ENCODE measurements at regions not wholly inside any gene's neighbourhood (a gene's known extent, or its start where the extent isn't known, plus 50 kb on each side); places are given as distances from the start of the nearest gene placed in this dataset.
"Not testable (repeated sequence)": the region's sequence is repeated elsewhere in the genome, so short reads cannot be mapped to it uniquely, and the experiment has no call there.

DNA sequence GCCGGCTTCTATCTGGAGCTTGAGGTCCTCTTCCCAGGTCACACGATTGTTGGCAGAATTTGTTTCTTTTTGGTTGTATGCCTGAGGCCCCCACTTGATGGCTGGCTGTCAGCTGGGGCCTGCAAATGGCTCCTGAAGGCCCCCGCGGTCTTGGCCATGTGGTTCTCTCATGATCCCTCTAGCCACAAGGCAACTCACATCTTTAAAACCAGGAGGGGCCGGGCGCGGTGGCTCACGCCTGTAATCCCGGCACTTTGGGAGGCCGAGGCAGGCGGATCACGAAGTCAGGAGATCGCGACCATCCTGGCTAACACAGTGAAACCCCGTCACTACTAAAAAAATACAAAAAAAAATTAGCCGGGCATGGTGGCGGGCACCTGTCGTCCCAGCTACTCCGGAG lies 443.6 kb downstream of the DOK5 start:
- not testable (repeated sequence) for DNase-seq

GRCh38 chr20:54914995-54915394 lies 439.6 kb downstream of the DOK5 start:
- no peak for DNase-seq

DNA sequence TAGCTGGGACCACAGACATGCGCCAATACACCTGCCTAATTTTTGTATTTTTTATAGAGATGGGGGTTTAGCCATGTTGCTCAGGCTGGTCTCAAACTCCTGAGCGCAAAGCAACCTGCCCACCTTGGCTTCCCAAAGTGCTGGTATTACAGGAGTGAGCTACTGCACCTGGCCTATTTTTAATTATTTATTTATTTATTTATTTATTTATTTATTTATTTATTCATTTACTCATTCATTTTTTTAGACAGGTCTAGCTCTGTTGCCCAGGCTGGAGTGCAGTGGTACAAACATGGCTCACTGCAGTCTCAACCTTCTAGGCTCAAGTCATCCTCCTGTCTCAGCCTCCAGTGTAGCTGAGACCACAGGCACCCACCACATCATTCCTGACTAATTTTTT lies 434.3 kb downstream of the DOK5 start:
- DNase-seq, result no peak

DNA sequence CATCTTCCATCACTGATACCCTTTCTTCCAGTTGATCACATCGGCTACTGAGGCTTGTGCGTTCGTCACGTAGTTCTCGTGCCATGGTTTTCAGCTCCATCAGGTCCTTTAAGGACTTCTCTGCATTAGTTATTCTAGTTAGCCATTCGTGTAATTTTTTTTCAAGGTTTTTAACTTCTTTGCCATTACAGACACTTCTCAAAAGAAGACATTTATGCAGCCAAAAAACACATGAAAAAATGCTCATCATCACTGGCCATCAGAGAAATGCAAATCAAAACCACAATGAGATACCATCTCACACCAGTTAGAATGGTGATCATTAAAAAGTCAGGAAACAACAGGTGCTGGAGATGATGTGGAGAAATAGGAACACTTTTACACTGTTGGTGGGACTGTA lies 430.7 kb downstream of the DOK5 start:
- not testable (repeated sequence) for DNase-seq

DNA sequence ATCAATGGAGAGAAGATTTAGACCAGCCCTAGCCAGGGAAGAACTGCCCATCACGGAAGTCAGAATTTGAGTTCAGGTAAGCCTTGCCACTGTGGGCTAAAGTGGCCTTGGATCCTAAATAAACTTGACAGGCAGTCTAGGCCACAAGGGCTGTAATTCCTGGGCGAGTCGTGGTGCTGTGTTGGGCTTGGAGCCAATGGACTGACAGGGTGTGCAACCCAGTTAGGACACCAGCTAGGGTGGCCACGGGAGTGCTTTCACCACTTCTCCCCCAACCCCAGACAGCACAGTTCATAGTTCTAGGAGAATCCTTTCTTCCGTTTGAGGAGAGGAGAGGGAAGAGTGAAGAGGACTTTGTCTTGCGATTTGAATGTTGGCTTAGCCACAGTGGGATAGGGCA lies 422.4 kb downstream of the DOK5 start:
- DNase-seq, result no peak

DNA sequence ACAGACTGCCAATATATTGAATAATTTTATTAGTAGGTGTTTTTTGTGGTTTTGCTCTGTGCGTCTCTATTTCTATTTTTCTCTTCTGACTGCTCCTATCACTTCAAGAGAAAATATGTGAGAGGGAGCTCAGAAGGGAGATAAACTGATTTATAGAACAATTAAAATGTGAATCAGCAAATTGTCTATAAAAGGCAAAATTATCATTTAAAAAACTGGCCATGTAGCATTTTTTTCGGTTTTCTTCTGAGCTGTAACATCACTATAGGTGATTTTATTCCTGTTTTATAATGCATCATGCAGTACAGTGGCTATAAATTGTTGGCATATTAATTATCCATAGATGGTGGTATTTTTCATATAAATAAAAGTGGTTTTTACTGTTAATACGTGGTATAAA lies 416.5 kb downstream of the DOK5 start:
- DNase-seq, result no peak

GRCh38 chr20:54879393-54879792 lies 404.0 kb downstream of the DOK5 start:
- no peak for DNase-seq

DNA sequence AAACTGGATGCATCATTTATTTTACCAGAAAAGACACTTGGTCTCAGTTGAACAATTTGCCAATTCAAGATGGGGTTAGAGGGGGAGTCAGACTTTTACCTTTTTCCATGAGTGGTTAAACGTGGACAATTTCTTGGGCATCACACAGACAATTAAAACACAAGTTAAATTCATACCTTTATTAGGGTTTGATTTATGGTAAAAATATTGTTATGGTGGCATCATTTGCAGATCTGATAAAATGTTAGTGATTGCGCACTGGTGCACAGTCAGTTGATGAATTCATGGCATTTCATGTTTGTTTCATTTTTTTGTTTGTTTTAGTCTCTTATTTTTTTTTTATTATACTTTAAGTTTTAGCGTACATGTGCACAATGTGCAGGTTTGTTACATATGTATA lies 399.9 kb downstream of the DOK5 start:
- DNase-seq, result no peak

DNA sequence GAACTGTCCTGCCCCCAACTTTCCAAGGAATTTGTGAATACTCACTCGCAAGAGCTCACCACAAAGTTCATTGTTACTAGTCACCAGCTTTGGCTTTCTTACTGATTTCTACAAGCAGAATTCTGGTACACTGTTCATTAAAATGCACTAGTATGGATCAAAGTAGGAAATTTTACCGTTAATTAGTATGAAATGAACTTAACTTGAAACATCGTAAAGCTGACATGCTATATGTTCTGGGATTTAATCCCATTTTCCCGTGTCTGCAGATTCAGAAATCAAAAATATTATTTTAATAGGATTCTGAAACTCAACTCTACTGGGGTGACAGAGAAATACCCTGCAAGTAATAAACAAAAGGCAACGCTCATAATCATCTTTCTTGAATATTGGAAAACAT lies 399.3 kb downstream of the DOK5 start:
- DNase-seq, result no peak

DNA sequence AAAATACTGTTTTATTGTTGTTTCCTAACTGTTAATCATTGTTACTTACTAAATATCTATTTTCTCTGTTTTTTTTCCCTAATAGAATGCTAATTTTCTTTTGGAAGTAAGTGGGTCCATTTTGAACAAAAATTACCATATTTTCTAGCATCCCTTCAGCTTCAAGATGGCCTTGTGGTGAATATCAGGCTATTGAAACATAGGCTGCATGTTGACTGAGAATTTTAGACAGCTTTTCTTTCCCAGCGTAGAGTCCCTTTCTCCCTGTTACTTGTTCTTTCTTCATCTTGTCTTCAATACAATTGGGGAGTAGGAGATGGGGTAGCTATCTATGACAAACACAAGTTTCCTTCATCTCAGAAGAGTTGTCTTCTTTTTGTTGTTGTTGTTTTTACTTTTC lies 397.0 kb downstream of the DOK5 start:
- no peak for DNase-seq

DNA sequence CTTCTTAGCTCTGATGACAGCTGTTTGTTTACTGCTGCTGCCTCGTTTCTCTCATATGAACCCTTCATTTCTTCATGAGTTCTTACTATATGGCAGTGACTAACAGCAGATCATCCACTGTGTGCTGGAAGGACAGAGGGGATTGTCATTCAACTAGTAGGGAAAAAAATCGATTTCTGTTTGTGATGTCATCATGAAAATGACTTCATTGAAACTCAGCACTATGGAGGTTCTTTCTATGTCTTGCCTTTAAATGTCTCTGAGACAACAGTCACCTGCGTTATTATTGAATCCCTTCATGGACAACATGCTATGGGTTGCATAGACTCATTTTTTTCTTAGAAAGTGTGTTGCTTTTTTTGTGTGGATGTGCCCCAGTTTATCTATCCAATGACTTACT lies 394.4 kb downstream of the DOK5 start:
- DNase-seq, result no peak

DNA sequence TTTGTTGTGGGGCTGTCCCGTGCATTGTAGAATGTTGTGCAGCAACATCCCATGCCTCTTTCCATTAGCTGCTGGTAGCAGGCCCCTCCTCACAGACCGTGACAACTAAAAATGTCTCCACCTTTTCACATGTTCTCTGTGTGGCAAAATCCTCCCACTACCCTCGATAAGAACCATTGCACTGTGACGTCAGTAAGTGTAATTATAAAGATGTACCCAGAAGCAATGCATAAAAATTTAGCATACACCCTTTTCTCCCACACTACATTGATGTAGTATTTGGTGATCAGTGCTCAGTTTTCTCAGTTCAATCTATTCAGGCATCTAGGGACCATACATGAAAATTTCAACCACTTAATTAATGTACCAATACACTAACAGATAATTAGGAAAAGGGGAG lies 389.9 kb downstream of the DOK5 start:
- DNase-seq, result no peak

- DNase-seq, result no peak
Observed at GRCh38 chr20:54860716-54861115, 385.3 kb downstream of the DOK5 start.

DNA sequence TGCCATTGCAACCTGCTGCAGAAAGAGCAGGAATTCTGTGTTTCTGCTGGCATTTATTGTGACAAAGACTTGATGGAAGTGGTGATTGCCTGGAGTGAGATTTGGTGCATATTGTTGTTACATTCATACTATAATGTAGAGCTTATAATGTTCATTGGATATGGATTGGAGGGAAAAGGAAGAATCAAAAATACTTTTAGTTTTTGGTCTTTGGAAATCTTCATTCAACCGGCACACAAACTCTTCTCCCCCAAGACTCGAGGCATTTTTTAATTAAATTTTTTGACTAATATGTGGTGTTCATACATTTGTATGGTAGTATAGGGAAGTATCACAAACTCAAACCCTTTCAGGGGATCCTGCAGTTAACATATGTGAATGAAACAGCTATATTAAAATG lies 380.8 kb downstream of the DOK5 start:
- no peak for DNase-seq

GRCh38 chr20:54849741-54850140 lies 374.3 kb downstream of the DOK5 start:
- no peak for DNase-seq

GRCh38 chr20:54848984-54849538 lies 373.7 kb downstream of the DOK5 start:
- no peak for DNase-seq

DNA sequence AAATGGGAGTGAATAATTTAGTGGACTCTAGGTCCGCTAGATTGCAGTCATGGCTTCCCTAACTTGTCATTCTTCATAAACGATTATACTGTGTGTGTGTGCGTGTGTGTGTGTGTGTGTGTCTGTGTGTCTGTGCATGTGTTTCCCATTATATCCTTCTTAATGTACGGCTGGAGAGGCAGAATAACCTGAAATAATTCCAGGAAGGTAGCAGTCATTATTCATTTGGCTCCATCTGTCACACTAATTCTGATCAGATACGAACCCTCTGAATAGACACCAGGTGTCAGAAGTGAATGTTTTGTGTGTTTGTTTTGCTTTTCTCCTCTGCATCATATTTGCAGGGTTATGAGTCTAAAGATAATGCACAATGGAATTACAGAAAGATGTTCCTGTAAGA lies 372.9 kb downstream of the DOK5 start:
- no peak for DNase-seq

DNA sequence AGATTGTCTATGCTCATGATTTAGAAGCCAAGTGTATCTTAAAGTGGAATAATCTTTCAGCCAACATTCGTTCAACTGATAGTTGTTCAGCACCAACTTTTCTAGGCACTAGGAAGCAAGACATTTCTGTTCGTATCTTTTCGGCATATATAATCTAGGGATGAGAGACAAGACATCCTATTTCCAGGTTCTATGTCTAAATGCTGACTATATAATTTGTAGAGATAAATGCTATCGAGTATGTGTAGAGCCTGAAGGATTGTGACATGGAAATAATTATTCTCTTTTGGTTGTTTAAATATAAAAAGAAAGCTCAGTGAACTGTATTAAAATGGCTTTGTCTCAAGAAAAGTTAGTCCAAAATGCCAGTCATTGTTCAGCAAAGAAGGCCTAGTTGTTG lies 371.6 kb downstream of the DOK5 start:
- DNase-seq, result no peak

- DNase-seq, result no peak
Observed at GRCh38 chr20:54844346-54844745, 369.0 kb downstream of the DOK5 start.

- no peak for DNase-seq
Observed at GRCh38 chr20:54843865-54844264, 368.5 kb downstream of the DOK5 start.

DNA sequence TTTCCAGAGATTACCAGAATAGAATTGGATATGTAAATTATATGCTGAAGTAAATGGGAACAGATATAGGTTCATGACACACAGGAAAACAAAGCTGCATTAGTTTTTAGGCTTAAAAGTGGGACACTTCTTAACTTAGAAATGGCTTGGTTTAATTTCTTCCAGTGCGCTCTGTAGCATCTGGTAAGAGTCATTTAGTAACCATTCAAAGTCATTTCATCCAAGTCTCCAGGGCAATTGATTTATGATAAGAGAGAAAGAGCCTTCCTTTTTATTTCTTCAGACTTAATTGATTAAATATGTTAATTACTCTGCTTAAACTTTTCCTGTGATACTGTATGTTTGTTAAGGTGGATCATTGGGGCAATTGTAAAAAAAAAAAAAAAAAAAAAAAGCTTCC lies 368.0 kb downstream of the DOK5 start:
- no peak for DNase-seq

DNA sequence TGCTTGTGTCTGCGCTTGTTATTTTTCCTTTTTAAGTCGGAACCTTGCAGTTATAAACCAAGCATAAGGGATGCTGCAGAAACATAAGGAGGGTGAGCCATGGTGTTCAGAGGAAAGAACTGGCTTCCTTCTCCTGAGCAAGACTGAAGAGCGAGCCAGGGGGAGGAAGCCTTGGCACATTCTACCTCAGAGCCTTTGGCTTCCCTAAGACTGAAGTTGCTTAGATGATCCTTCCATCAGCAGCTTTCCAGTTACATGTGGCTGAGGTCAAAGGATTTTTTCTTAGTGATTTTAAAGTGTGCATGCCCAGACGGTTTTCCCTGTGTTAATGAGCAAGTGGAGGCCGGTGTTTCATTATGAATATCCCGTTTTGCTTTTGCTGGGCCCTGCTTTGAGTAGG lies 363.8 kb downstream of the DOK5 start:
- DNase-seq, result no peak

GRCh38 chr20:54837226-54837625 lies 361.8 kb downstream of the DOK5 start:
- no peak for DNase-seq

DNA sequence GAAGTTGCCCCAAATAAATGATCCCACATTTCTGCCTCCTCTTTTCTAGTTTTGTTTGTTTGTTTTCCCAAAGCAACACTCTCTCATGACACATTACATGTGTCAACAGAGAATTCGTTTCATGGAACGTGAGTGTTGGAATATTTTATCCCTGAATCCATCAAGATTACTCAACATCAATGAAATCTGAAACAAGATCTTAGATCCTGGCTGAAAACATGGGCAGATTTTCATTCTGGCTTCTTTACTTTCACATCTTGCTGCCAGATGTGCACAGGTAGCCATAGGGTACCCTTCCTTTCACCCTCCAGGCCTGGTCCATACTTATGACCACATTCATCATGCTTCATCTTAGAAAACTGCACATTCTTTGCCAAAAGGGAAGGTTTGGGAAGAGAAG lies 347.0 kb downstream of the DOK5 start:
- no peak for DNase-seq

- DNase-seq, result no peak
Observed at GRCh38 chr20:54820392-54820791, 345.0 kb downstream of the DOK5 start.

DNA sequence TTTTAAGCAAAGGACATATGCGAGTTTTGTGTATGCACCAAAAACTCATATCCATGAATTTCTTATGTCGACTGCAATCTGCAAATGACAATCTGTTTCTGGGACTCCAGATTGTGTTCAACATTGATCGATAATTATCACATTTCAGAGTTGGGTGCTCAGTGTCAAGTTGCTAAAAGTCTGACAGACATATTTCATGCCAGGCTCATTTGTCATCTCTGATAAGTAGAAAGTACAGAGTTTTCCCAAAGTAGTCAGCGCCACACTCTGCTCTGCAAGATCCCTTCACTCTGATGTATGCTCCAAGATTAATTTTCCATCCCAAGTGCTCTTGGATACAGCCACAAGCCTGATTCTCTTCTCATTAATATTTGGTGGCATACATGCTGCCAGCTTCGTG lies 331.1 kb downstream of the DOK5 start:
- no peak for DNase-seq

All from suppressor macrophage (primary cell).